NCI-H1105 (cell line): ENCODE measurements at regions not wholly inside any gene's neighbourhood (a gene's known extent, or its start where the extent isn't known, plus 50 kb on each side); places are given as distances from the start of the nearest gene placed in this dataset.
A peak's percentile ranks its signal among the peaks of the same experiment; 100 is the strongest.
"Not testable (repeated sequence)": the region's sequence is repeated elsewhere in the genome, so short reads cannot be mapped to it uniquely, and the experiment has no call there.

Experiments used
- DNase-seq: peaks from one replicate; lab custom pipeline; 2025; lab: John Stamatoyannopoulos, UW

DNA sequence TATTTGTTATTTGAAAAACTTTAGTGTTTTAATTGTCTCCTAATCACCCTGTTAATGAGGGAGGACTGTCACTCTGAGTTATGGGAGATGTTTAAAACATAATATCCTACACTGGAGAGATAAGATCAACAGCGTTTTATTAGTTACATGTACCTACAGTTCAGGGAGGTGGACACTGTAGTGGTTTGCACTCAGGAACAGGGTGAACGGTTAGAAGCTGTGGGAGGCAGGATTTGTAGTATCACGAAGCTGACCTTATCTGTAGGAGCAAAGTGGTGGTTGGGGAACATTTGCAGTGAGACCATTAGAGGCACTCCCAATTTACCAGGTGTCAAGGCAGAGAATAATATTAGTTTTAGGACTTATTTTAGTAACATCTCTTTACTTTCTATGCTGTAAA, 193.3 kb upstream of the KCND2 start:
- no peak for DNase-seq

DNA sequence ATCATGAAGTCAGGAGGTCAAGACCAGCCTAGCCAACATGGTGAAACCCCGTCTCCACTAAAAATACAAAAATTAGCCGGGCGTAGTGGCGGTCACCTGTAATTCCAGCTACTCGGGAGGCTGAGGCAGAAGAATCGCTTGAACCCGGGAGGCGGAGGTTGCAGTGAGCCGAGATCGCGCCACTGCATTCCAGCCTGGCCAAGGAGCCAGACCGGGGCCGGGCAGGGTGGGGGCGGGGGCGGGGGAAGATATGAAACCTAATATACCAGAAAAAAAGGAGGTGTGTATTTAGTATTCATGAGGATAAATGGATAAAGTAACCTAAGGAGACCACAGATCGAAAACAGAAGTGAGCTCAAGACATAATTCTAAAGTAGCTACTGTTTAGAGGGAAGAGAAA, 186.5 kb upstream of the KCND2 start:
- DNase-seq: not testable (repeated sequence)

DNA sequence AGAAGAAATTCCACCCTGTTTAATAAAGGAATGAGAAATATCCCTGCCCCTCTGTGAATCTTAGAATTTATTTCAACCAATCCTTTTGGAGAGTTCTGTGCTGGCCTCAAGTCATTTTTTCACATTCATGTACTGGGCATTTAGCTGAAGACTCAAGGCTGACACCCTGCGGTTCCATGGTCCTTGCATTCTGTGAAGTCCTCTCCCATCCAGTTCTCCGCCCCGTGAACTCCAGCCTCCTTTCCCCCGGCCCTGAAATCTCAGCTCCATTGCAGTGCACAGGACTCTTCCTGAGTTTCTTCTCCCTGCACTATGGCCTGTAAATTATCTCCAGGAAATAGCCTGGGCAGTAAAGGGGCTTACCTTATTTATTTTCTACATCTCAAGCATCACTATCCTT, 183.0 kb upstream of the KCND2 start:
- no peak for DNase-seq

DNA sequence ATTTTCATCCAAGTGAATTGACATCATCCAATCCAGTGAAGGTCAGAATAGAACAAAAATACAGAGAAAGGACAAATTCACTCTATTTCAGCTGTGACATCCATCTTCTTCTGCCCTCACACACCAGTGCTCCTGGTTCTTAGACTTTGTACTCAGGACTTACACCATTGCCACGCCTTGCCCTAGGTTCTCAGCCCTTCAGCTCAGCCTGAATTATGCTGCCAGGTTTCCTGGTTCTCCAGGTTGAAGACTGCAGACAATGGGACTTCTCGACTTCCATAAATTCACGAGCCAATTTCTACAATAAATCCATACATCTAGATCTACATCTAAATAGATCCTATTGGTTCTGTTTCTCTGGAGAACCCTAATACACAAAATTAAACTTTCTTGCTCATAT, 181.2 kb upstream of the KCND2 start:
- no peak for DNase-seq

DNA sequence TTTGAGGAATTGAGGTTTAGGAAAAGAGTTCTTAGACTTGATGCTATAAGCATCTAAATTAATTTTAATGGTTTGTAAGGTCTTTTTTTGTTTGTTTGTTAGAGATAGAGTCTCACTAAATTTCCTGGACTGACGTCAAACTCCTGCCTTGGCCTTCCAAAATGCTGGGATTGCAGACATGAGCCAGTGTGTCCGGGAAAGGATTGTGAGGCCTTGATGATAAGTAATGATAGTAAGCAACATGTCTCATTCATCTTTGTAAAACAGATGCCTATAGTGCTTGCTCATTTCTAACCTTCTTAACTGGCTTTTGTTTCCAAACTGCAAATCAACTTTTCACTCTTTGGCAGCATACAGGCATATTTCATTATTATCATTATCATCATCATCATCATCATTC, 176.0 kb upstream of the KCND2 start:
- no peak for DNase-seq

DNA sequence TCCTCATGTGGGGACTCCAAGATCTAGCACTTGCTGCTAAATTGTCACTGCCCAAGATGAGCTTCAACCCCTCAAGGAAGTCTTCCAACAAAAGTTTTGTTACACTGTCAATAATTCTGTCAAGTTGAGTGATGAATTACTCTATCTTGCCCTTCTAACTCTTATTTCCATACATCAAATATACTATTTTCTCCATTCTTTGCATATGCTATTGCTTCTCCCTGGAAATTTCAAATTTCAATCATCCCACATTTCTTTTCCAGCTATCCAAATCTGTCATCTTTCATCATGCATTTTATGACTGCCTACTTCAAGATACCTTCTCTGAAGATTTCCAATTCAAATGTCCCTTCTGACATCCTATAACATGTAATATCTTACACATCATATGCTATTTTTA, 175.2 kb upstream of the KCND2 start:
- DNase-seq: no peak

DNA sequence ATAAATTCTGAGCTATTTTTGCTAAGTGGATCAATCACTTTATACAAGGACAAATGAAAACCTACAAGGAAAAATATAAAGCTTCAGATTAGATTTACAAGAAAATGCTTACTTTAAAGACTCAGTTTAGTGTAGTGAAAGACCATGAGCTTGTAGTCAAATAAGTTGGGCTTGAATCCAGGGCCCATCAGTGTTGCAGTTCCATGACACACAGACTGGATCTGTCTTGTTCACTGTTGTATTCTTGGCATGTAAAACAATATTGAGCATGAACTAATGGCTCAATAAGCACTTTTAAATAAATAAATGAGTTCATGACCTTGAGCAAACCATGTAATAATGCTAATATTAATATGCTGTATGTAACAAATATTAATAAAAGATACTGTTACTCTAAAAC, 164.6 kb upstream of the KCND2 start:
- peak; percentile 21 for DNase-seq

DNA sequence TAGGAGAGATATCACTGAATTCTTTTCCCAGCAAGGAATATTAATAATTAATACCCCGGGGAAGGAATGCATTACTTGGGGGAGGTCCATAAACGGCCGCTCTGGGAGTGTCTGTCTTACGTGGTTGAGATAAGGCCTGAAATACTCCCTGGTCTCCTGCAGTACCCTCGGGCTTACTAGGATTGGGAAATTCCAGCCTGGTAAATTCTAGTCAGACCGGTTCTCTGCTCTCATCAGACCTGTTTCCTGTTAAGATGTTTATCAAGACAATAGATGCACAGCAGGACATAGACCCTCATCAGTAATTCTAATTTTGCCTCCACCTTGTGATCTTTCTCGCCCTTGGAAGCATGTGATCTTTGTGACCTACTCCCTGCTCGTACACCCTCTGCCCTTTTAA, 162.8 kb upstream of the KCND2 start:
- no peak for DNase-seq

DNA sequence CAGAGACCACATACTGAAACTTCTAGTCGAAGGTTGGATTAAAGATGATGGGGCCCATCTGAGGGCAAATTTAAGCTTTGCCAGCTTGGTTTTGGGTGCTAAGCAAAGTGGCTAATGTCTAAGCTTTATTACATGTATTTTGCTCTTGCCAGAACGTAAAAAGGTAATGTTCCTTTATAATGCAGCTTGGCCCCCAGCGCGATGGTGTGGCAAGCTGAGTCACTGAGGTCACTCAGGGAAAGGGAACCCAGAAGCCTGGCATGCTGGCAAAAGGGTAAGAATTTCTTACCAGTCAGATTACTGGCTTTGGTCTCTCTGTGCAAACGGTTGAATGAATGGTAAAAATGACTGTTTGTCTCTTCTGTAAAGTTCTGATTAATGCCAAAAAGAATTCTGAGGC, 158.3 kb upstream of the KCND2 start:
- no peak for DNase-seq

DNA sequence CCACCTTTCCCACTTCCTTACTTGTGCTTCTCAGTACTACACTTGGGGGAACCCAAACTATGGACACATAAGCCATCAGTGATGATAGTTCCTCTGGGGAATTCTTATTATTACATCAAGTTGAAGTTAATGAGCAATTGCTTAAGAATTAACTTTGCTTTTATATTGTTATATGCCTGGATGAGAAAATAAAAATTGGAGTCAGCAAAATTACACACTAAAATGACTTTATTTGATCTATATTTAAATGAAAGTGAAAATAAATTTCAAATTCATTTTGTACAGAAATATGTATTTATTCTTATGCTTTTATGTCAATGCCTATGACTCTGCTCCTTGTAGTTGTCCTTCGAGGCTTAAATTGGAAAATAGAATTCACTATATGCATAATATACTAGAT, 149.4 kb upstream of the KCND2 start:
- no peak for DNase-seq

DNA sequence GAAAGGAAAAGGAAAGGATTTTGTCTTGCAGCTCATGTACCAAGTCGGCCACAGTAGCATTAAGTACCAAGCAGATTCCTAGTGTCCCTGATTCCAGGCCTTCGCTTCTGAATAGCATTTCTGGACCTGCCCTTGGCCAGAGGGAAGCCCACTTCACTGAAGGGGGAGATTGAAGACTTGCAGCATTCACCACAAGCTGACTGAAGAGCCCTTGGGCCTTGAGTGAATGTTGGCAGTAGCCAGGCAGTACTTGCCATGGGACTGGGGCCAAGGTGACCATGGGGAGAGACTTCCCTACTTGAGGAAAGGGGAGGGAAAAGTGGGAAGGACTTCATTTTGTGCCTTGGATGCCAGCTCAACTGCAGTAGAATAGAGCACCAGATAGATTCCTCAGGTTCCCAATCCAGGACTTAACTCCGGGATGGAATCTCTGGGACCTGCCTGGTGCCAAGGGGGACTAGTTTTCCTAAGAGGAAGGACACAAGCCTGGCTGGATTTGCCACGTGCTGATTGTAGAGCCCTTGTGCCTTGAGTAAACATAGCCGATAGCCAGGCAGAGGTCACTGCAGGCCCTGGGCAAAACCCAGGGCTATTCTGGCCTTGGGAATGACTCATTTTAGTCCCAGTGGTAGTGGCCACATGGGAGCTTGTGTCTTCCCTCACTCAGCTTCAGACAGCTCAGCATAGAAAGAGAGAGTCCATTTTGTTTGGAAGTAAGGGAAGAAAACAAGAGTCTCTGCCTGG, 141.7 kb upstream of the KCND2 start:
- DNase-seq: no peak

DNA sequence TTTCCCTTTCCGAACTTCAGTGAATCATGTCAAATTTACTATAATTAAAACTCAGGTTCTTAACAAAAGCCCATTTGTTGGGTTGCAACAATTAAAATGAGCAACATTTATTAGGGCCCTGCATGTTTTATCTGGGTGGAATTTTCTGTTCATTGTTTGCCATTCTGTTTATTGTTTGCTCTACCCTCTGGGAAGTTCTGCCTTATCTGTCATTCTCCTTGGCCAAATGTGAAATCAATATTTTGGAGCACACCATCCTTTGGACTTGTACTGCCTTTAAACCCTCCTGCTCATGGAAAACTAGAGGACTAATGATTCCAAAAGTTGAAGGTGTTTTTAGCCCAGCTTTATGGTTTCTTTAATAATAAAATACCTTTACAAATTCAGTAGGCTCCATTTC, 134.5 kb upstream of the KCND2 start:
- DNase-seq: no peak

DNA sequence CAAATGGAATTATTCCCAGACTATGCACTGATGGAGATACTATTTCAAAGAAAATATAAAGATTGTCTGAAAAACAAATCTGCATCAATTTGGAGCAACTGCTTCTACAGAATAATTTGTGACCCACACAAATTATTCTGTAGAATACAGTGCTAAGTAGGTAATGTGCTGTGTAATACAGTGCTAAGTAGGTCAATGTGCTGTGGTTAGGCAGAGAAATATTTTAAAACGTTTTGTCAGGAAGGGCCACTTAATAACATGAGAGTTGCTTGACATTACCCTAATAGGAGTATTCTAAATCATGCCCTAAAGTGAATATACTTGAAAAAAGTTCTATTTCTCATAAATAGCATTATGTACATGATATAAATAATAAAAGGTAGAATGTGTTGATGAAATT, 116.5 kb upstream of the KCND2 start:
- no peak for DNase-seq

DNA sequence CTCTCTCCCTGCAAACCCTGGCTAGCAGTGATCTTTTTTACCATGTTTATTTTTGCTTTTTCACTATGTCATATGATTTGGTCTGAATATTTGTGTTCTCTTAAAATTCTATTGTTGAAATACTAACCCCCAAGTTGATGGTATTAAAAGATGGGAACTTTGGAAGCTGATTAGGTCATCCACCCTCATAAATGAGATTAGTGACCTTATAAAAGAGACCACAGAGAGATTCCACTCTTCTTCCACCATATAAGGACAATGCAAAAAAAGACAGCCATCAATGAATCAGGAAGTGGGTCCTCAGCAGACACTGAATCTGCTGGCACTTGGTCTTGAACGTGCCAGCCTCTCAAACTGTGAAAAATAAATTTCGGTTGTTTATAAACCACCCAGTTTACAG, 112.8 kb upstream of the KCND2 start:
- DNase-seq: no peak

DNA sequence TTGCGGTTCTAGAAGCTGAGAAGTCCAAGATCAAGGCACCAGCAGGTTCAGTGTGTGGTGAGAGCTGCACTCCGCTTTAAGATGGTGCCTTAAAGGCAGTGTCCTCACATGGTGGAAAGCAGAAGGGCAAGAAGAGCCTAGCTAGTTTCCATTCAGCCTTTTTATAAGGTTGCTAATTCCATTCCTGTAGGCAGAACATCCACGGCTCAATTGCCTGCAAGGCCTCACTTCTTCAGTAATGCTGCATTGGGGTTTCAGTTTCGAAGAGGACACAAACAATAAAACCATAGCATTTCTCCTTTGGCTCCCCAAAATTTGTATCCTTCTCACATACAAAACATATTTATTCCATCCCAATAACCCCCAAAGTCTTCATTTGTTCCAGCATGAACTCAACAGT, 109.5 kb upstream of the KCND2 start:
- no peak for DNase-seq

DNA sequence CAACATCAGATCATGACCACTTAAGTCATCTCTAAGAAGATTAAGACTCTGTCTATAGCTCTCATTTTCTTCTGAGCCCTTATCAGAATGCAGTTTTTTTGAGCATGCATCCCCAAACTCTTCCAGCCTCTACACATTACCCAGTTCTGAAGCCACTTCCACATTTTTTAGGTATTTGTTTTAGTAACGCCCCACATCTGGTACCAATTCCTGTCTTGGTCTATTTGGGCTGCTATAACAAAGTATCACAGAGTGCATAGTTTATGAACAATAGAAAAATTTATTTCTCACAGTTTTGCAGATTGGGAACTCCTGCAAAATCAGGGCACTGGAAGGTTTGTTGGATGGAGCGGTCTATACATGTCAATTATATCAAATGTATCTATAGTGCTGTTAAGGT, 107.7 kb upstream of the KCND2 start:
- no peak for DNase-seq

DNA sequence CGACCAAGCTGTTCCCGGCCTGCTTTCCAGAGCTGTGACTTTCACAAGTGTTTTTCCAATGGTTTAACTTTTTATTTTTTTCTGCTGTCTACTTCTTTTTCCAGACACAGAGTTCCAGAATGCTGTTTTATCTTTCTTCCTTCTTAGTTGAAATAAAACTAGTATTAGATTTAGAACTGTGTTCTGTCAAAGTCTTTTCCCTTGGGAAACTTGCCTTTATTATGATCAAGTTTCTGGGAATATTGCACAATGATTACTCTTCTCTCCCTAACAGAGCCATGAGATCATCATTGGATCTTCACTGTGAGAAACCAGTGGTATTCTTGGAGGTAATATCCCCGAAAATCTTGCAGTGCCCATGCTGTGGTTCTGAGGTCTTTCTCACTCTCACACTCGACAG, 104.9 kb upstream of the KCND2 start:
- DNase-seq: no peak

DNA sequence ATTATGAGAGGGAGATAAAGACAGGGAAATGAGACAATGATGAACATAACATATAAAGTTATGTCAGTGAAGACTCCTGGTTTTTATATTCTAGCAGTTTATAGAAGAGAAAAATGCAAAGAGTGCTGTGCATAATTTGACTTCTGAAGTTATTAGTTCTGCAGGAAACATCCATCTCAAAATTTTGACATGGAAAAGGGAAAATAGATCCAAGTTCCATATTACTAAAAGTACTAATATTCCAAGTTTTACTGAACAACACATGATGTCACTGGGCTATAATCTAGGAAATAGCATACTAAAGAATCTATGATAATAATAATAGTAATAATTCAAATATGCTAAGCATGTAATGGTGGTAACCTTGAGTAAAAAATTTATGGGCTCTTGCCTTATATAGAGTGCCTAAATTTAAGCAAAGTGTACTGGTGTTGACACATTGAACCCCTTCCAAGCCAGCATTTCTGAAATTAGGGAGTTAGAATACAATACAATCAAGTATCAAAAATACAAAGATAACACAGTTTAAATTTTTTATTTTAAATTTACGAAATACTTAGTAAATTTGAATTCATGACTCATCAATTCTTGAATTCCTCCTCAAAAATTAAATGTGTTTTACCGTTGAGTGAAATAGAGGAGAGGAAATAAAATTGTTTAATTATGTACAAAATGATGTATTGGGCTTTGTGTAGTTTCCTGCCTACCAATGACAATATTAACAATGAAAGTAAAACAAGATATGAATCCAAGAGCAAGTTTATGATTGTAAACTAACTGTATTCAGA, 102.8 kb upstream of the KCND2 start:
- DNase-seq: no peak

DNA sequence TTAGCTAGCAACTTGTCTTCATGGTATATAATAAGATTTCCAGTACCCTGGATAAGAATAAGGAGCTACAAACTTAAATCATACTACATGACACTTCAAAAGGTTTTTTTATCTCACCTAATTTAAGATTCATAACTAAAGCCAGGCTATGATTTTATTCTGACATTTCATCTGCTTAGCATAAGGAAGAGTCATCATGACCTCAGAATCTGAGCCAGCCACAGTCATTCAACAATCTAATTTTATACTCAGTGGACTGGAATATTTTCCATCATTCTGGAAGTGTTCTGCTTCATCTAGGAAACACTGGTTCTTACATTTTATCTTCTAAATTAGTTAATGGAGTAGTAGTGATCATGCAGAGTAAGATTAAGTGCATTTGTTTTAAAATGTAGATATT, 102.1 kb upstream of the KCND2 start:
- no peak for DNase-seq

DNA sequence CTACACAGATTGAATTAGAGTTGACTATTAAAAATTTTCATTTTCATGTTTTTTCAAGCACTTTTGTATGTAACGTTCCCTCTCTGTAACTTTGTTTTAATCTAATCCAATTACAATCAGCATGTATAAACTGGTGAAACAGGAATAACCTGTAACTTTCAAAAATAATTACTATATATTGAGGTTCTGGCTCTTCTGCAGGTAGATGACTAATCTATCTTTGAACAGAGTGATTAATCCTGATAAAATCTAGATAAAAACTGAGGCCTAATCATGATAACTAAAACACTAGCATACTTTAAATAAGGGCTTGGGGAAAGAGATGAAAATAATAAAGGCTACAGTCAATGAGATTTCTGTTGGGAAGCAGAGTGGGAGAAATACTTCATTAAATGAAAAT, 101.6 kb upstream of the KCND2 start:
- no peak for DNase-seq

DNA sequence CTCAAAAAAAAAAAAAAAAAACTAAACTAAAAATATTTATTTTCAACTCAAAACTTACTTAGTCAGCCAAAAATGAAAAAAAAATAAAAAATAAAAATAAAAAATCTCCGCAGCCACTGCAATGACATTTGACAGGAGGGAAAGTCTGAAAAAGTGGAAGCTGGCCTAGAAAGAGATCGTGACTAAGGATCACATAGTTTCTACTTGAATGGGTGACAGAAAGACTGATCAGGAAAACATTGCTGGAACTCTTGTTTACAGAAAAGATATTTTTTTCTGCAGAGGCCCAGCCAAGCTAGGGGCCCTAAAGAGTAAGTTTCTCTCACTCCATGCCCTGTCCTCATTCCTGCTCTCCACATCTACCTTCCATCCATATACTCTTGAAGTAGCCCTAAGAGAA, 92.8 kb upstream of the KCND2 start:
- DNase-seq: no peak

DNA sequence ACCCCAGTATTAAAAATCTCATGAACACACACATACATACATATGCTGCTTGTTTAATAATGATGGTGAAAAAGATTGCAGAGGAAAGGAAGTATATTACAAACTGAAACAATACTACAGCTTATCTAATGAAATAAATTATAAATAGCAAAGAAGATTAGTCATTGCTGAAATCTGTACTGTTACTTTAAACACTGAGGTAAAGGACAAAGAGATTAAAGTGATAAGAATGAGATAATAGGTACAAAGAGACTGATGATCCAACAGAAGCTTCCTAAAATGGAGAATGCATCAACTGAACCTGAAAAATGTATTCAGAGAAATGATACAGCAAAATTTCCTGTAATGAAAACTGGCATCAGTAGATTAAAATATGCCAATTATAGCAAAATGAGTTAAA, 91.5 kb upstream of the KCND2 start:
- DNase-seq: no peak

DNA sequence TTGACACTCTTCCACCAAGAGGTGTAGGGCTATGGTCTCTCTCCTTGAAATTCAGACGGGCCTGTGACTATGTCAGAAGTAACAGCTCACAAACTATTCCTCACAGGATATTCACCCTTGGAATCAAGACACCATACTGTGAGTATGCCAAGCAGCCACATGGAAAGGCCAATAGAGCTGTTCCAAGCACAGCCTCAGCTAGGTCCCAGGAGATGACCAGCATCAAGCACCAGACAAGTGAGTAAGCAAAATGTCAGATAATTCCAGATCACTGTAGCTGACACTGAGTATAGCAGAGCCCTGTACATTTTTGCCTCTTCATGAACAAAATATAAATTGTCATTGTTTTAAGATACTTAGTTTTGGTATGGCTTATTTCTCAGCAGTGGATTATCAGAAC, 88.1 kb upstream of the KCND2 start:
- no peak for DNase-seq
